Duodenal mucosa (tissue), 2 donors: ENCODE measurements at regions not wholly inside any gene's neighbourhood (a gene's known extent, or its start where the extent isn't known, plus 50 kb on each side); places are given as distances from the start of the nearest gene placed in this dataset.
"Not testable (repeated sequence)": the region's sequence is repeated elsewhere in the genome, so short reads cannot be mapped to it uniquely, and the experiment has no call there.

Experiments
- H3K27ac ChIP-seq: one replicate; pipeline ENCODE4 v1.7.0; 2013; ENCODE audit warnings: low read depth, low read length
- H3K27me3 ChIP-seq, 2 donors: one replicate each; pipeline ENCODE4 v1.7.0; 2013; ENCODE audit warnings: low read length in 2 of 2, control low read depth in 1 of 2; ENCODE audit not compliant: insufficient read depth in 2 of 2, control insufficient read depth in 1 of 2
- H3K36me3 ChIP-seq, 2 donors: one replicate each; pipeline ENCODE4 v1.7.0; 2013; ENCODE audit warnings: low read length in 2 of 2, control low read depth in 1 of 2; ENCODE audit not compliant: insufficient read depth in 2 of 2, control insufficient read depth in 1 of 2
- H3K4me1 ChIP-seq, 2 donors: one replicate each; pipeline ENCODE4 v1.7.0; 2013; ENCODE audit warnings: low read length in 2 of 2, control low read depth in 1 of 2; ENCODE audit not compliant: insufficient read depth in 2 of 2, control insufficient read depth in 1 of 2
- H3K4me3 ChIP-seq, 2 donors: one replicate each; pipeline ENCODE4 v1.7.0; 2013; ENCODE audit warnings: low read length in 2 of 2, low read depth in 1 of 2
- H3K9ac ChIP-seq, 2 donors: one replicate each; pipeline ENCODE4 v1.7.0; 2013; ENCODE audit warnings: low read length in 2 of 2, low read depth in 1 of 2
- H3K9me3 ChIP-seq, 2 donors: one replicate each; pipeline ENCODE4 v1.7.0; 2013; ENCODE audit warnings: low read length in 2 of 2, control low read depth in 1 of 2; ENCODE audit not compliant: control insufficient read depth in 1 of 2

- H3K4me1 ChIP-seq: no peaks in the 10 kb centered on the region
- no peaks in the 10 kb centered on the region for H3K36me3 ChIP-seq
- H3K4me3 ChIP-seq: no peak overlapping the region
- H3K9ac ChIP-seq: no peak overlapping the region
- H3K9me3 ChIP-seq: peaks cover 0 to 3% of the 10 kb centered on the region in 2 donors
- no peak overlapping the region for H3K27ac ChIP-seq
- no peaks in the 10 kb centered on the region for H3K27me3 ChIP-seq
These were observed 90.7 kb downstream of the C11orf87 start for GRCh38 chr11:109512680-109513079.

GRCh38 chr11:109514313-109515018 is 92.5 kb downstream of the C11orf87 start:
- H3K27ac ChIP-seq: no peak overlapping the region
- H3K4me1 ChIP-seq: no peaks in the 10 kb centered on the region
- peaks cover 0 to 3% of the 10 kb centered on the region in 2 donors for H3K9me3 ChIP-seq
- no peaks in the 10 kb centered on the region for H3K27me3 ChIP-seq
- no peak overlapping the region for H3K4me3 ChIP-seq
- no peaks in the 10 kb centered on the region for H3K36me3 ChIP-seq
- H3K9ac ChIP-seq: no peak overlapping the region

- Histone ChIP-seq H3K4me1 (no peaks in the 10 kb centered on the region), H3K9ac (no peak overlapping the region), H3K27me3 (no peaks in the 10 kb centered on the region), H3K36me3 (no peaks in the 10 kb centered on the region), H3K4me3 (no peak overlapping the region), H3K9me3 (peaks cover 8 to 9% of the 10 kb centered on the region in 2 donors), H3K27ac (no peak overlapping the region)
These were observed 97.3 kb downstream of the C11orf87 start for GRCh38 chr11:109519253-109519652.

GRCh38 chr11:109521571-109522086 is 99.6 kb downstream of the C11orf87 start:
- H3K4me1 ChIP-seq: no peaks in the 10 kb centered on the region
- no peaks in the 10 kb centered on the region for H3K27me3 ChIP-seq
- H3K9ac ChIP-seq: no peak overlapping the region
- peaks cover 8 to 9% of the 10 kb centered on the region in 2 donors for H3K9me3 ChIP-seq
- H3K36me3 ChIP-seq: no peaks in the 10 kb centered on the region
- H3K4me3 ChIP-seq: no peak overlapping the region
- H3K27ac ChIP-seq: no peak overlapping the region

GRCh38 chr11:109522116-109522755 is 100.2 kb downstream of the C11orf87 start:
- no peak overlapping the region for H3K27ac ChIP-seq
- no peaks in the 10 kb centered on the region for H3K36me3 ChIP-seq
- no peaks in the 10 kb centered on the region for H3K27me3 ChIP-seq
- H3K4me3 ChIP-seq: no peak overlapping the region
- H3K4me1 ChIP-seq: no peaks in the 10 kb centered on the region
- no peak overlapping the region for H3K9ac ChIP-seq
- peaks cover 12 to 15% of the 10 kb centered on the region in 2 donors for H3K9me3 ChIP-seq

- H3K27ac ChIP-seq, H3K27me3 ChIP-seq, H3K4me3 ChIP-seq: not testable (repeated sequence)
These were observed 103.6 kb downstream of the C11orf87 start for GRCh38 chr11:109525636-109526035.

GRCh38 chr11:109526061-109526460 is 104.1 kb downstream of the C11orf87 start:
- Histone ChIP-seq H3K9ac (no peak overlapping the region), H3K27ac (no peak overlapping the region), H3K36me3 (no peaks in the 10 kb centered on the region), H3K4me1 (no peaks in the 10 kb centered on the region), H3K4me3 (no peak overlapping the region), H3K27me3 (no peaks in the 10 kb centered on the region), H3K9me3 (peaks cover 11 to 12% of the 10 kb centered on the region in 2 donors)

More at GRCh38 chr11:109525636-109526035, 103.6 kb downstream of the C11orf87 start:
- H3K4me1 ChIP-seq, H3K9ac ChIP-seq, H3K36me3 ChIP-seq: not testable (repeated sequence)
- peaks cover 11 to 12% of the 10 kb centered on the region in 2 donors for H3K9me3 ChIP-seq

GRCh38 chr11:109526931-109527330 is 104.9 kb downstream of the C11orf87 start:
- no peaks in the 10 kb centered on the region for H3K4me1 ChIP-seq
- no peak overlapping the region for H3K4me3 ChIP-seq
- no peaks in the 10 kb centered on the region for H3K27me3 ChIP-seq

GRCh38 chr11:109527496-109527895 is 105.5 kb downstream of the C11orf87 start:
- Histone ChIP-seq H3K4me3 (no peak overlapping the region), H3K9me3 (peaks cover 11 to 12% of the 10 kb centered on the region in 2 donors), H3K27me3 (no peaks in the 10 kb centered on the region), H3K27ac (no peak overlapping the region), H3K36me3 (no peaks in the 10 kb centered on the region), H3K9ac (no peak overlapping the region), H3K4me1 (no peaks in the 10 kb centered on the region)

More at GRCh38 chr11:109526931-109527330, 104.9 kb downstream of the C11orf87 start:
- Histone ChIP-seq H3K9ac (no peak overlapping the region), H3K27ac (no peak overlapping the region), H3K9me3 (peaks cover 11 to 12% of the 10 kb centered on the region in 2 donors), H3K36me3 (no peaks in the 10 kb centered on the region)

- Histone ChIP-seq H3K9me3 (no peaks in the 10 kb centered on the region), H3K9ac (no peak overlapping the region), H3K36me3 (no peaks in the 10 kb centered on the region), H3K4me1 (no peaks in the 10 kb centered on the region), H3K4me3 (no peak overlapping the region), H3K27ac (no peak overlapping the region), H3K27me3 (no peaks in the 10 kb centered on the region)
These were observed 125.5 kb downstream of the C11orf87 start for GRCh38 chr11:109547356-109548027.
